ENCODE measurements at regions not wholly inside any gene's neighbourhood (a gene's known extent, or its start where the extent isn't known, plus 50 kb on each side); places are given as distances from the start of the nearest gene placed in this dataset.

- Histone ChIP-seq H3K36me3 (no peaks in the 10 kb centered on the region), H3K27me3 (no peaks in the 10 kb centered on the region), H3K9me3 (no peaks in the 10 kb centered on the region), H3K4me1 (no peaks in the 10 kb centered on the region), H3K27ac (no peak overlapping the region), H3K4me3 (no peak overlapping the region)
- intact Hi-C loops (cut with DNase I; ENCODE audit: low total_unique reads) (no loop called here), in situ Hi-C loops (cut with MboI; ENCODE audit: low pct_ligation_motif_present in 1 of 4, low pct_unique_long_range_greater_than_20kb in 1 of 4, low sequenced_read_pairs in 3 of 4) (no loop called here)
- no peak for TF ChIP-seq CTCF (IDR thresholded peaks at IDR 0.05)
- no peak for TF ChIP-seq POLR2A (IDR thresholded peaks at IDR 0.05)
- TF ChIP-seq POLR2AphosphoS5 (IDR thresholded peaks at IDR 0.05), result no peak
- no peak for TF ChIP-seq EP300 (IDR thresholded peaks at IDR 0.05; ENCODE audit: low read depth)
- DNase-seq, result no peak
- WGBS, 2 donors (ENCODE audit: low coverage in 1 of 2), result 89% methylated on average over 2 of the region's 2 CpGs; no CpG with 5 or more reads in 1 of the 2 donors
Observed at GRCh38 chrX:6857749-6858148, 289.8 kb upstream of the STS start.

- no peak overlapping the region for H3K27ac ChIP-seq
- no peaks in the 10 kb centered on the region for H3K4me1 ChIP-seq
- H3K9me3 ChIP-seq, result no peaks in the 10 kb centered on the region
- no peak overlapping the region for H3K4me3 ChIP-seq
- H3K36me3 ChIP-seq, result no peaks in the 10 kb centered on the region
- H3K27me3 ChIP-seq, result no peaks in the 10 kb centered on the region
- TF ChIP-seq EP300 (IDR thresholded peaks at IDR 0.05; ENCODE audit: low read depth), result no peak
- no peak for TF ChIP-seq CTCF (IDR thresholded peaks at IDR 0.05)
- TF ChIP-seq POLR2A (IDR thresholded peaks at IDR 0.05), result no peak
- no peak for TF ChIP-seq POLR2AphosphoS5 (IDR thresholded peaks at IDR 0.05)
- in situ Hi-C loops (cut with MboI; ENCODE audit: low pct_ligation_motif_present in 1 of 4, low pct_unique_long_range_greater_than_20kb in 1 of 4, low sequenced_read_pairs in 3 of 4) (no loop called here), intact Hi-C loops (cut with DNase I; ENCODE audit: low total_unique reads) (no loop called here)
- WGBS, 2 donors (ENCODE audit: low coverage in 1 of 2), result 77% methylated on average over 6 of the region's 6 CpGs; no CpG with 5 or more reads in 1 of the 2 donors
- no peak for DNase-seq
Observed at GRCh38 chrX:6856471-6856870, 291.0 kb upstream of the STS start.

- H3K4me1 ChIP-seq, result no peaks in the 10 kb centered on the region
- H3K36me3 ChIP-seq, result no peaks in the 10 kb centered on the region
- no peaks in the 10 kb centered on the region for H3K27me3 ChIP-seq
- in situ Hi-C loops (cut with MboI; ENCODE audit: low pct_ligation_motif_present in 1 of 4, low pct_unique_long_range_greater_than_20kb in 1 of 4, low sequenced_read_pairs in 3 of 4), result no loop called here
- WGBS, 2 donors (ENCODE audit: low coverage in 1 of 2), result 63% methylated on average over 3 of the region's 3 CpGs; no CpG with 5 or more reads in 1 of the 2 donors
- no peak for DNase-seq
- H3K4me3 ChIP-seq, result no peak overlapping the region
- H3K27ac ChIP-seq, result no peak overlapping the region
- no peak for TF ChIP-seq POLR2AphosphoS5 (IDR thresholded peaks at IDR 0.05)
- no peak for TF ChIP-seq CTCF (IDR thresholded peaks at IDR 0.05)
- TF ChIP-seq POLR2A (IDR thresholded peaks at IDR 0.05), result no peak
- TF ChIP-seq EP300 (IDR thresholded peaks at IDR 0.05; ENCODE audit: low read depth), result no peak
- H3K9me3 ChIP-seq, result no peaks in the 10 kb centered on the region
- intact Hi-C loops (cut with DNase I; ENCODE audit: low total_unique reads), result no loop called here
Observed at GRCh38 chrX:6852869-6853268, 294.6 kb upstream of the STS start.

- in situ Hi-C loops (cut with MboI; ENCODE audit: low pct_ligation_motif_present in 1 of 4, low pct_unique_long_range_greater_than_20kb in 1 of 4, low sequenced_read_pairs in 3 of 4) (no loop called here), intact Hi-C loops (cut with DNase I; ENCODE audit: low total_unique reads) (no loop called here)
- no peak for DNase-seq
- TF ChIP-seq POLR2A (IDR thresholded peaks at IDR 0.05) (no peak), POLR2AphosphoS5 (IDR thresholded peaks at IDR 0.05) (no peak), EP300 (IDR thresholded peaks at IDR 0.05; ENCODE audit: low read depth) (no peak), CTCF (IDR thresholded peaks at IDR 0.05) (no peak)
- Histone ChIP-seq H3K27ac (no peak overlapping the region), H3K4me3 (no peak overlapping the region), H3K4me1 (no peaks in the 10 kb centered on the region), H3K36me3 (no peaks in the 10 kb centered on the region), H3K9me3 (no peaks in the 10 kb centered on the region), H3K27me3 (no peaks in the 10 kb centered on the region)
- WGBS, 2 donors (ENCODE audit: low coverage in 1 of 2), result 86% methylated on average over 1 of the region's 1 CpG; no CpG with 5 or more reads in 1 of the 2 donors
Observed at GRCh38 chrX:6852121-6852520, 295.4 kb upstream of the STS start.

All from transverse colon (tissue), 4 donors.